Liver (tissue), 8 donors: ENCODE measurements at regions not wholly inside any gene's neighbourhood (a gene's known extent, or its start where the extent isn't known, plus 50 kb on each side); places are given as distances from the start of the nearest gene placed in this dataset.

ENCODE experiments used
- DNase-seq: peaks from one replicate; pipeline ENCODE4 v3.0.0-alpha.2; 2017; ENCODE audit warnings: low spot score
- H3K27ac ChIP-seq, 2 donors: one replicate each; pipeline ENCODE4 v1.7.0; 2013; ENCODE audit warnings: inconsistent platforms in 2 of 2, low read length in 2 of 2, control low read depth in 1 of 2, low read depth in 1 of 2, mild to moderate bottlenecking in 1 of 2
- H3K27me3 ChIP-seq, 4 donors: one replicate each; pipeline versions ENCODE4 v1.6.1 to v1.7.0; 2013; ENCODE audit warnings: low read length in 3 of 4, inconsistent platforms in 1 of 4, mild to moderate bottlenecking in 1 of 4, moderate library complexity in 1 of 4; ENCODE audit not compliant: control insufficient read depth in 4 of 4, insufficient read depth in 4 of 4
- H3K36me3 ChIP-seq, 4 donors: one replicate each; pipeline versions ENCODE4 v1.6.1 to v1.7.0; 2013; ENCODE audit warnings: low read length in 3 of 4, mild to moderate bottlenecking in 3 of 4, low read depth in 1 of 4, moderate library complexity in 1 of 4; ENCODE audit not compliant: control insufficient read depth in 4 of 4, insufficient read depth in 3 of 4
- H3K4me1 ChIP-seq, 4 donors: one replicate each; pipeline versions ENCODE4 v1.6.1 to v1.7.0; 2013; ENCODE audit warnings: low read length in 3 of 4, mild to moderate bottlenecking in 3 of 4, moderate library complexity in 1 of 4; ENCODE audit not compliant: control insufficient read depth in 4 of 4, insufficient read depth in 4 of 4
- H3K4me3 ChIP-seq, 3 donors: one replicate each; pipeline versions ENCODE4 v1.6.1 to v1.7.0; 2013; ENCODE audit warnings: low read length in 3 of 3, control low read depth in 1 of 3, low read depth in 1 of 3, mild to moderate bottlenecking in 1 of 3
- H3K9ac ChIP-seq, 2 donors: one replicate each; pipeline ENCODE4 v1.7.0; 2013; ENCODE audit warnings: low read length in 2 of 2, mild to moderate bottlenecking in 2 of 2, moderate library complexity in 2 of 2, control low read depth in 1 of 2, low read depth in 1 of 2
- H3K9me3 ChIP-seq, 4 donors: one replicate each; pipeline versions ENCODE4 v1.6.1 to v1.7.0; 2013; ENCODE audit warnings: low read length in 3 of 4; ENCODE audit not compliant: control insufficient read depth in 4 of 4
- ATF3 ChIP-seq: IDR thresholded peaks from 2 replicates; pipeline ENCODE4 v1.6.1; 2016; ENCODE audit warnings: antibody characterized with exemption
- CTCF ChIP-seq: fragments of 150-350 bp; IDR thresholded peaks from 2 replicates; pipeline ENCODE4 v1.5.1; 2017; ENCODE audit warnings: improper control_type of control experiment, low read depth, low read length; ENCODE audit not compliant: missing input control
- EGR1 ChIP-seq, 2 donors: IDR thresholded peaks; 2 replicates each; pipeline ENCODE4 v1.6.1; 2016 to 2018; ENCODE audit warnings: antibody characterized with exemption in 2 of 2, low read depth in 2 of 2
- FOXA1 ChIP-seq: IDR thresholded peaks from 2 replicates; pipeline ENCODE4 v1.6.1; 2016; ENCODE audit warnings: antibody characterized with exemption
- FOXA2 ChIP-seq: IDR thresholded peaks from 2 replicates; pipeline ENCODE4 v1.6.1; 2016; ENCODE audit warnings: antibody characterized with exemption
- GABPA ChIP-seq, 2 donors: IDR thresholded peaks in 1 of 2; conservative IDR thresholded peaks in 1 of 2; 2 replicates each; pipeline ENCODE4 v1.6.1; 2016; ENCODE audit warnings: antibody characterized with exemption in 2 of 2, mild to moderate bottlenecking in 1 of 2, moderate library complexity in 1 of 2
- HNF4A ChIP-seq, 2 donors: conservative IDR thresholded peaks; 2 replicates each; pipeline ENCODE4 v1.6.1; 2016; ENCODE audit warnings: antibody characterized with exemption in 2 of 2, mild to moderate bottlenecking in 2 of 2
- JUND ChIP-seq, 2 donors: IDR thresholded peaks; 2 replicates each; pipeline ENCODE4 v1.6.1; 2016; ENCODE audit warnings: antibody characterized with exemption in 2 of 2
- NR2F2 ChIP-seq: IDR thresholded peaks from 2 replicates; pipeline ENCODE4 v1.6.1; 2016; ENCODE audit warnings: antibody characterized with exemption
- RAD21 ChIP-seq, 2 donors: IDR thresholded peaks; 2 replicates each; pipeline ENCODE4 v1.6.1; 2016; ENCODE audit warnings: antibody characterized with exemption in 2 of 2, mild to moderate bottlenecking in 2 of 2
- RXRA ChIP-seq, 2 donors: IDR thresholded peaks; 2 replicates each; pipeline ENCODE4 v1.6.1; 2017 to 2018; ENCODE audit warnings: antibody characterized with exemption in 2 of 2, mild to moderate bottlenecking in 1 of 2
- SP1 ChIP-seq: IDR thresholded peaks from 2 replicates; pipeline ENCODE4 v1.6.1; 2018; ENCODE audit warnings: antibody characterized with exemption, mild to moderate bottlenecking
- YY1 ChIP-seq: IDR thresholded peaks from 2 replicates; pipeline ENCODE4 v1.6.1; 2016; ENCODE audit warnings: antibody characterized with exemption, mild to moderate bottlenecking
- WGBS: extraction: QIAGEN DNeasy Blood & Tissue Kit; methylation state at CpG from one replicate; pipeline ENCODE4 v1.1.7; 2013; 5-methylcytosine and 5-hydroxymethylcytosine counted together
- TF ChIP-seq, protein P1 (sequence below): IDR thresholded peaks from 2 replicates; pipeline ENCODE4 v1.6.1; 2016; ENCODE audit warnings: antibody characterized with exemption, mild to moderate bottlenecking
- TF ChIP-seq, protein P2 (sequence below): IDR thresholded peaks from 2 replicates; pipeline ENCODE4 v1.6.1; 2016; ENCODE audit warnings: antibody characterized with exemption
- donor health status: healthy.
- donor health status: healthy.
- donor health status: healthy.
- donor health status: healthy.
- donor health status: healthy.

GRCh38 chr1:14296795-14297194 is 301.7 kb upstream of the KAZN start:
- TF ChIP-seq SP1 (no peak), GABPA (IDR thresholded peaks at IDR 0.05 in 1 of 2, conservative IDR thresholded peaks at IDR 0.05 in 1 of 2) (no peak), JUND (IDR thresholded peaks at IDR 0.05) (no peak), FOXA2 (no peak), NR2F2 (no peak), EGR1 (IDR thresholded peaks at IDR 0.05; ENCODE audit: low read depth in 2 of 2) (no peak), FOXA1 (no peak), YY1 (no peak)
- TF ChIP-seq, protein P1, sequence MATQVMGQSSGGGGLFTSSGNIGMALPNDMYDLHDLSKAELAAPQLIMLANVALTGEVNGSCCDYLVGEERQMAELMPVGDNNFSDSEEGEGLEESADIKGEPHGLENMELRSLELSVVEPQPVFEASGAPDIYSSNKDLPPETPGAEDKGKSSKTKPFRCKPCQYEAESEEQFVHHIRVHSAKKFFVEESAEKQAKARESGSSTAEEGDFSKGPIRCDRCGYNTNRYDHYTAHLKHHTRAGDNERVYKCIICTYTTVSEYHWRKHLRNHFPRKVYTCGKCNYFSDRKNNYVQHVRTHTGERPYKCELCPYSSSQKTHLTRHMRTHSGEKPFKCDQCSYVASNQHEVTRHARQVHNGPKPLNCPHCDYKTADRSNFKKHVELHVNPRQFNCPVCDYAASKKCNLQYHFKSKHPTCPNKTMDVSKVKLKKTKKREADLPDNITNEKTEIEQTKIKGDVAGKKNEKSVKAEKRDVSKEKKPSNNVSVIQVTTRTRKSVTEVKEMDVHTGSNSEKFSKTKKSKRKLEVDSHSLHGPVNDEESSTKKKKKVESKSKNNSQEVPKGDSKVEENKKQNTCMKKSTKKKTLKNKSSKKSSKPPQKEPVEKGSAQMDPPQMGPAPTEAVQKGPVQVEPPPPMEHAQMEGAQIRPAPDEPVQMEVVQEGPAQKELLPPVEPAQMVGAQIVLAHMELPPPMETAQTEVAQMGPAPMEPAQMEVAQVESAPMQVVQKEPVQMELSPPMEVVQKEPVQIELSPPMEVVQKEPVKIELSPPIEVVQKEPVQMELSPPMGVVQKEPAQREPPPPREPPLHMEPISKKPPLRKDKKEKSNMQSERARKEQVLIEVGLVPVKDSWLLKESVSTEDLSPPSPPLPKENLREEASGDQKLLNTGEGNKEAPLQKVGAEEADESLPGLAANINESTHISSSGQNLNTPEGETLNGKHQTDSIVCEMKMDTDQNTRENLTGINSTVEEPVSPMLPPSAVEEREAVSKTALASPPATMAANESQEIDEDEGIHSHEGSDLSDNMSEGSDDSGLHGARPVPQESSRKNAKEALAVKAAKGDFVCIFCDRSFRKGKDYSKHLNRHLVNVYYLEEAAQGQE, result no peak
- TF ChIP-seq, protein P2, sequence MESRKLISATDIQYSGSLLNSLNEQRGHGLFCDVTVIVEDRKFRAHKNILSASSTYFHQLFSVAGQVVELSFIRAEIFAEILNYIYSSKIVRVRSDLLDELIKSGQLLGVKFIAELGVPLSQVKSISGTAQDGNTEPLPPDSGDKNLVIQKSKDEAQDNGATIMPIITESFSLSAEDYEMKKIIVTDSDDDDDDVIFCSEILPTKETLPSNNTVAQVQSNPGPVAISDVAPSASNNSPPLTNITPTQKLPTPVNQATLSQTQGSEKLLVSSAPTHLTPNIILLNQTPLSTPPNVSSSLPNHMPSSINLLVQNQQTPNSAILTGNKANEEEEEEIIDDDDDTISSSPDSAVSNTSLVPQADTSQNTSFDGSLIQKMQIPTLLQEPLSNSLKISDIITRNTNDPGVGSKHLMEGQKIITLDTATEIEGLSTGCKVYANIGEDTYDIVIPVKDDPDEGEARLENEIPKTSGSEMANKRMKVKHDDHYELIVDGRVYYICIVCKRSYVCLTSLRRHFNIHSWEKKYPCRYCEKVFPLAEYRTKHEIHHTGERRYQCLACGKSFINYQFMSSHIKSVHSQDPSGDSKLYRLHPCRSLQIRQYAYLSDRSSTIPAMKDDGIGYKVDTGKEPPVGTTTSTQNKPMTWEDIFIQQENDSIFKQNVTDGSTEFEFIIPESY, result no peak
- Histone ChIP-seq H3K4me3 (no peak overlapping the region), H3K9me3 (no peaks in the 10 kb centered on the region), H3K27me3 (no peaks in the 10 kb centered on the region), H3K9ac (no peak overlapping the region), H3K4me1 (no peaks in the 10 kb centered on the region), H3K36me3 (no peaks in the 10 kb centered on the region), H3K27ac (no peak overlapping the region)
- WGBS, result 88% methylated on average over 3 of the region's 3 CpGs
- no peak for DNase-seq

DNA sequence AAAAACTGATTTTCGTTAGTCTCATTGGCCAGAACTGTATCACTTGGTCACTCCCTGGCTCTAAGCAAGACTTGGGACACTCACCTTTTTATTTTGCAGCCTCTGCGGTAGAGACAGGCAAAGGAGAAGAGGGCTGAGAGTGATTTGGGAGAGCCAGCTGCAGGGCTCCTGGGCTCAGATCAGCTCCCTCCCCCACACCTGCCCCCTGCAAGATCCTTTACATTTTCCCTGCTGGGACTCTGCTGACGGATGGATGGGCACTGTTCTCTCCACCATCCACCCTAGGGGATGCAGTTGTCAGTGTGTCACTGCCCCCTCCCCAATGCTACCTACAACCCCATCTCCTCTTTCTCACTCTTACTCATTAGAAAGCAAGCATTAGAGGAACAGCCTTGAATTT is 301.1 kb upstream of the KAZN start:
- no peaks in the 10 kb centered on the region for H3K27me3 ChIP-seq
- TF ChIP-seq RXRA (IDR thresholded peaks at IDR 0.05) (no peak), HNF4A (conservative IDR thresholded peaks at IDR 0.05) (no peak), CTCF (no peak), YY1 (no peak), RAD21 (IDR thresholded peaks at IDR 0.05) (no peak), EGR1 (IDR thresholded peaks at IDR 0.05; ENCODE audit: low read depth in 2 of 2) (no peak), ATF3 (no peak), FOXA1 (no peak), JUND (IDR thresholded peaks at IDR 0.05) (no peak), NR2F2 (no peak)
- TF ChIP-seq, protein P2, result no peak
- TF ChIP-seq, protein P1, result no peak

More for the DNA sequence above, 301.1 kb upstream of the KAZN start:
- Histone ChIP-seq H3K9ac (no peak overlapping the region), H3K36me3 (no peaks in the 10 kb centered on the region), H3K27ac (no peak overlapping the region), H3K4me3 (no peak overlapping the region), H3K9me3 (no peaks in the 10 kb centered on the region), H3K4me1 (no peaks in the 10 kb centered on the region)
- 77% methylated on average over 3 of the region's 3 CpGs for WGBS
- DNase-seq, result no peak
